ENCODE measurements at regions not wholly inside any gene's neighbourhood (a gene's known extent, or its start where the extent isn't known, plus 50 kb on each side); places are given as distances from the start of the nearest gene placed in this dataset.

DNA sequence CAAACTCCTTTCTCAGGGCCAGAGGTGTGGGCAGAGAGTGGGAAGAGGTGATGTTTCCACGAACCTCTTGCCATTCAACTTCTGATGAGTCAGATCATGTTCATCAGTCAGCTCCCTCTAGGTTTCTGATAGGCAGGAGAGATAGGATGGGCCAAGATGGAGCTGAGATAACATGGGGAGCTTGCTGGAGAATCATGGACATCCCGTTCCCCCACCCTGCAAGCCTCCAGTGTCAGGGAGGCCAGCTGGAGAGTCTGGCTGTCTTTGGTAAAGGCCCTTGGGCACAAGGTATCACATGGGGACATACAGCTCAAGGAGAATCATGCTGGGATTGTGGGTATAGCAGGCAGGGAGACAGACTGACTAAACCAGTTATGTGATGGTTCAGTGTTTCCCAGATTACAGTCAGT is 136.0 kb upstream of the IRX3 start:
- H3K36me3 ChIP-seq: no peaks in the 10 kb centered on the region
- peaks cover 0 to 10% (median 0%) of the 10 kb centered on the region in 4 donors for H3K27me3 ChIP-seq
- DNase-seq (ENCODE audit: extremely low spot score): no peak
- no peak overlapping the region for H3K4me3 ChIP-seq
- TF ChIP-seq, protein P1, sequence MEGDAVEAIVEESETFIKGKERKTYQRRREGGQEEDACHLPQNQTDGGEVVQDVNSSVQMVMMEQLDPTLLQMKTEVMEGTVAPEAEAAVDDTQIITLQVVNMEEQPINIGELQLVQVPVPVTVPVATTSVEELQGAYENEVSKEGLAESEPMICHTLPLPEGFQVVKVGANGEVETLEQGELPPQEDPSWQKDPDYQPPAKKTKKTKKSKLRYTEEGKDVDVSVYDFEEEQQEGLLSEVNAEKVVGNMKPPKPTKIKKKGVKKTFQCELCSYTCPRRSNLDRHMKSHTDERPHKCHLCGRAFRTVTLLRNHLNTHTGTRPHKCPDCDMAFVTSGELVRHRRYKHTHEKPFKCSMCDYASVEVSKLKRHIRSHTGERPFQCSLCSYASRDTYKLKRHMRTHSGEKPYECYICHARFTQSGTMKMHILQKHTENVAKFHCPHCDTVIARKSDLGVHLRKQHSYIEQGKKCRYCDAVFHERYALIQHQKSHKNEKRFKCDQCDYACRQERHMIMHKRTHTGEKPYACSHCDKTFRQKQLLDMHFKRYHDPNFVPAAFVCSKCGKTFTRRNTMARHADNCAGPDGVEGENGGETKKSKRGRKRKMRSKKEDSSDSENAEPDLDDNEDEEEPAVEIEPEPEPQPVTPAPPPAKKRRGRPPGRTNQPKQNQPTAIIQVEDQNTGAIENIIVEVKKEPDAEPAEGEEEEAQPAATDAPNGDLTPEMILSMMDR (IDR thresholded peaks at IDR 0.05): no peak
- TF ChIP-seq POLR2AphosphoS5 (IDR thresholded peaks at IDR 0.05) (no peak), POLR2A (IDR thresholded peaks at IDR 0.05; ENCODE audit: low read depth) (no peak), EP300 (IDR thresholded peaks at IDR 0.05) (no peak)
- H3K9me3 ChIP-seq: no peaks in the 10 kb centered on the region
- peaks cover 0 to 5% (median 0%) of the 10 kb centered on the region in 4 donors for H3K4me1 ChIP-seq
- no peak overlapping the region for H3K27ac ChIP-seq (replicated peaks in 1 of 4)
- intact Hi-C loops (cut with DNase I): no loop called here
- 83% methylated on average over 2 of the region's 2 CpGs for WGBS

DNA sequence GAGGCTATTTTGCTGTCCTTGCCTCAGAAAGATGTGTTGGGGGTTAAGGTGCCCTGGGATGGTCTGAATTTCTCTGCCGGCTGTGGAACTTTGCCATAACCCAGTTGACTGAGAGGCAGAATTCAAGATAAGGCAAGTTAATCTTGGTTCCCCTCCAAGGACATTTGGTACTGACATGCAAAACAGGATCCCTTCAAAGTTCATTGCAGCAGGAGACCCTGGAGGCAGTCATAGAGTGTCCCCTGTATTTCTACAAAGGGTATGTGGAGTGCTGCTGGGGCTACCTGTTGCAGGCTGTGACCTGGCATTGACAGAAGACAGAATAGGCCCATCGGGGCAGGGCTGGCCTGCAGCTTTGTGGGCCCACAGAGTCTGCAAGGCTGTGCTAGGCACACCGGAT is 135.6 kb upstream of the IRX3 start:
- H3K27me3 ChIP-seq: peaks cover 0 to 9% (median 0%) of the 10 kb centered on the region in 4 donors
- no peak for DNase-seq (ENCODE audit: extremely low spot score)
- TF ChIP-seq POLR2A (IDR thresholded peaks at IDR 0.05; ENCODE audit: low read depth): no peak
- no peak for TF ChIP-seq POLR2AphosphoS5 (IDR thresholded peaks at IDR 0.05)
- TF ChIP-seq EP300 (IDR thresholded peaks at IDR 0.05): no peak
- TF ChIP-seq, protein P1 (IDR thresholded peaks at IDR 0.05): no peak
- H3K36me3 ChIP-seq: no peaks in the 10 kb centered on the region
- intact Hi-C loops (cut with DNase I): no loop called here
- no peak overlapping the region for H3K27ac ChIP-seq (replicated peaks in 1 of 4)
- peaks cover 0 to 5% (median 0%) of the 10 kb centered on the region in 4 donors for H3K4me1 ChIP-seq
- WGBS: 74% methylated on average over 3 of the region's 3 CpGs
- no peak overlapping the region for H3K4me3 ChIP-seq
- H3K9me3 ChIP-seq: no peaks in the 10 kb centered on the region

DNA sequence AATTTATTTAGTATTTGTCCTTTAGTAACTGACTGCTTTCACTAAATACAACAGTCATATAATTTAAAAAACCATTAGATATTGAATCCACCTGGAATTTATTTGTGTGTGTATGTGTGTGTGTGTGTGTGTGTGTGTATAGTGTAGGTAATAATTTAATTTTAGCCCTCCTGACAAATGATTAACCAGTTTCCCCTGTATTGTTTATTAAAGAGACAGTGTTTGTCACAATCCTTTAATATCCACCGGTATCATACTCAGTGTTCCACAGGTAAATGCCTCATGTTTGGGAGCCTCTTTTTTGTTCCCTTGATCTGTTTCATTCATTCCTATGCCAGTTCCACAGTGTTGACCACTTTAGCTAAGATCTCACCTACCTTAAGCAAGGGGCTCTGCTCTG is 134.6 kb upstream of the IRX3 start:
- TF ChIP-seq POLR2AphosphoS5 (IDR thresholded peaks at IDR 0.05) (no peak), EP300 (IDR thresholded peaks at IDR 0.05) (no peak)
- H3K27me3 ChIP-seq: peaks cover 0 to 7% (median 0%) of the 10 kb centered on the region in 4 donors
- no peak overlapping the region for H3K4me3 ChIP-seq
- 76% methylated on average over 1 of the region's 1 CpG for WGBS
- H3K9me3 ChIP-seq: no peaks in the 10 kb centered on the region
- no peaks in the 10 kb centered on the region for H3K36me3 ChIP-seq
- DNase-seq (ENCODE audit: extremely low spot score): no peak
- peaks cover 0 to 5% (median 0%) of the 10 kb centered on the region in 4 donors for H3K4me1 ChIP-seq
- H3K27ac ChIP-seq (replicated peaks in 1 of 4): no peak overlapping the region
- intact Hi-C loops (cut with DNase I): no loop called here

DNA sequence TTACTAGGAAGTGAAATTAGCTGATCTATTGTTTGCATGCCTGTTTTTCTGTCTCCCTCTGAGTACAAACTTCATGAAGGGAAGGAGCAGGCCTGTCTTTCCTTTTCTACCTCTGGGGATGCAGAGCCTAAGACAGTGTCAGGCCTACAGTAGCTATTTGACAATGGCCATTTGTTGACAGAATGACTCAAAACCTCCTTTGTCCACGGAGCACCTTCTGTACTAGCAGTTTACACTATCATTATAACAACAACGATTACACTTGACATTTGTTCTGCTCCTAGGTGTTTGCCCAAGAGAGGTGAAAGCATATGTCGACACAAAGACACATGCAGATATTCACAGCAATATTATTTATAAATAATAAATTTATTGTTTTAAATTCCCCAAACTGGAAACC is 132.3 kb upstream of the IRX3 start:
- TF ChIP-seq EP300 (IDR thresholded peaks at IDR 0.05) (no peak), POLR2AphosphoS5 (IDR thresholded peaks at IDR 0.05) (no peak), POLR2A (IDR thresholded peaks at IDR 0.05; ENCODE audit: low read depth) (no peak)
- TF ChIP-seq, protein P1 (IDR thresholded peaks at IDR 0.05): no peak
- Histone ChIP-seq H3K4me3 (no peak overlapping the region), H3K4me1 (peaks cover 0 to 5% (median 0%) of the 10 kb centered on the region in 4 donors), H3K27ac (replicated peaks in 1 of 4) (no peak overlapping the region), H3K9me3 (peaks cover 0 to 4% (median 0%) of the 10 kb centered on the region in 4 donors), H3K36me3 (no peaks in the 10 kb centered on the region), H3K27me3 (peaks cover 0 to 18% (median under 1%) of the 10 kb centered on the region in 4 donors)
- 53% methylated on average over 3 of the region's 3 CpGs for WGBS
- intact Hi-C loops (cut with DNase I): no loop called here
- no peak for DNase-seq (ENCODE audit: extremely low spot score)

DNA sequence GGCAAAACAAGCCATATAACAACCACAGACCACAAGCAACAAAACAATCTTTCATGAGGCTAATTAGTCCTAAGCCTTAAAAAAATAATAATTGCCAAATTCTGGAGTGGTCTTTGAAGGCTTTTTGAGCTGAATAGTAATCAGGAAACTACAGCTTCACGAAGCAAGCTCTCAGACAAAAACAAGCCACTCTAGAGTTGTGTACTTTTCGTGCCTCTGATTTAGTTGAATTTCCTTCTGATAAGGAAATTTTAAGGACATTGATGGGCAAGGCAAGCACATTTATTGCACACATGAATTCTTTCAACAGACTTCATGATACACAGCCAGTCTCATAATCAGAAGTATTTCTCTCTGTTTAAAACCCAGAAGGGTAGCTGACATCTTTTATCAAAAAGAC is 130.8 kb upstream of the IRX3 start:
- Histone ChIP-seq H3K27ac (replicated peaks in 1 of 4) (no peak overlapping the region), H3K36me3 (no peaks in the 10 kb centered on the region), H3K4me1 (peaks cover 0 to under 1% (median 0%) of the 10 kb centered on the region in 4 donors), H3K27me3 (peaks cover 0 to 30% (median 2%) of the 10 kb centered on the region in 4 donors), H3K9me3 (peaks cover 0 to 4% (median 0%) of the 10 kb centered on the region in 4 donors), H3K4me3 (no peak overlapping the region)
- no peak for DNase-seq (ENCODE audit: extremely low spot score)
- 57% methylated on average over 2 of the region's 2 CpGs for WGBS
- TF ChIP-seq, protein P1 (IDR thresholded peaks at IDR 0.05): no peak
- no peak for TF ChIP-seq POLR2AphosphoS5 (IDR thresholded peaks at IDR 0.05)
- no peak for TF ChIP-seq POLR2A (IDR thresholded peaks at IDR 0.05; ENCODE audit: low read depth)
- intact Hi-C loops (cut with DNase I): no loop called here
